ENCODE measurements at regions not wholly inside any gene's neighbourhood (a gene's known extent, or its start where the extent isn't known, plus 50 kb on each side); places are given as distances from the start of the nearest gene placed in this dataset.

GRCh38 chr14:83757916-83758315 is 1772.0 kb upstream of the FLRT2 start:
- no peak for TF ChIP-seq POLR2AphosphoS5 (IDR thresholded peaks at IDR 0.05)
- no peak for TF ChIP-seq CTCF (IDR thresholded peaks at IDR 0.05)
- no peak for TF ChIP-seq EP300 (IDR thresholded peaks at IDR 0.05)
- no peak for TF ChIP-seq POLR2A (IDR thresholded peaks at IDR 0.05)

Measured in upper lobe of left lung (tissue), 4 donors.